GM12875 (cell line): ENCODE measurements at regions not wholly inside any gene's neighbourhood (a gene's known extent, or its start where the extent isn't known, plus 50 kb on each side); places are given as distances from the start of the nearest gene placed in this dataset.

ENCODE experiments used
- H3K4me3 ChIP-seq: one replicate; pipeline ENCODE4 v1.5.1; 2011; ENCODE audit warnings: low read depth, low read length, control low read depth
- CTCF ChIP-seq: IDR thresholded peaks from 2 replicates; pipeline ENCODE4 v1.5.1; 2011; ENCODE audit warnings: low read depth, mild to moderate bottlenecking, control low read depth, inconsistent platforms, low read length, moderate library complexity, borderline replicate concordance; ENCODE audit not compliant: insufficient read depth

GRCh38 chr16:54703339-54703738 is 227.3 kb upstream of the IRX5 start:
- TF ChIP-seq CTCF, result no peak
- H3K4me3 ChIP-seq, result no peak overlapping the region

- no peak overlapping the region for H3K4me3 ChIP-seq
- TF ChIP-seq CTCF, result no peak
These were observed 231.0 kb upstream of the IRX5 start for GRCh38 chr16:54699656-54700055.

- TF ChIP-seq CTCF, result no peak
- H3K4me3 ChIP-seq, result no peak overlapping the region
These were observed 233.0 kb upstream of the IRX5 start for GRCh38 chr16:54697677-54698076.

GRCh38 chr16:54696970-54697369 is 233.7 kb upstream of the IRX5 start:
- TF ChIP-seq CTCF, result no peak
- no peak overlapping the region for H3K4me3 ChIP-seq

GRCh38 chr16:54696522-54696921 is 234.1 kb upstream of the IRX5 start:
- TF ChIP-seq CTCF, result no peak
- no peak overlapping the region for H3K4me3 ChIP-seq

- TF ChIP-seq CTCF, result no peak
These were observed 236.0 kb upstream of the IRX5 start for GRCh38 chr16:54694651-54695050.

GRCh38 chr16:54693864-54694263 is 236.8 kb upstream of the IRX5 start:
- no peak for TF ChIP-seq CTCF
- H3K4me3 ChIP-seq, result no peak overlapping the region

More at GRCh38 chr16:54694651-54695050, 236.0 kb upstream of the IRX5 start:
- no peak overlapping the region for H3K4me3 ChIP-seq
